ENCODE measurements at regions not wholly inside any gene's neighbourhood (a gene's known extent, or its start where the extent isn't known, plus 50 kb on each side); places are given as distances from the start of the nearest gene placed in this dataset.

DNA sequence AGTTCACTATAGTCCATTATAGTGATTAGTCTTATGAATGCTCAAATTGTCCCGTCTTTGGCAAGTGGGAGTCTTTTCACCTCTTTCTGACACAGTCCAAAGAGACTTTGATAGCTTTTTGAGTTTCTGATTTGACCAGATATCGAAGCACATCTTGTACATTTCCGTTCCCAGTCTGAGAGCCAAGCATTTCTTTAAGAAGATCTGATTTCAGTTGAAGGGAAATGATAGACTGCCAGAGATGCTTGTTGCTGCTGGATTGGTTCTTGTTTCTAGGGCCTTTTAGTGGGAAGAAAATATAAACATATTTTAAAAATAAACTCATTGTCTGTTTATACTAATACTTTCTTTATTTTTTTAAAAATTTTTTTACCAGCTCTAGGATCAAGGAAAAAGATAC, 54.1 kb upstream of the IER3 start:
- TF ChIP-seq, protein P1, sequence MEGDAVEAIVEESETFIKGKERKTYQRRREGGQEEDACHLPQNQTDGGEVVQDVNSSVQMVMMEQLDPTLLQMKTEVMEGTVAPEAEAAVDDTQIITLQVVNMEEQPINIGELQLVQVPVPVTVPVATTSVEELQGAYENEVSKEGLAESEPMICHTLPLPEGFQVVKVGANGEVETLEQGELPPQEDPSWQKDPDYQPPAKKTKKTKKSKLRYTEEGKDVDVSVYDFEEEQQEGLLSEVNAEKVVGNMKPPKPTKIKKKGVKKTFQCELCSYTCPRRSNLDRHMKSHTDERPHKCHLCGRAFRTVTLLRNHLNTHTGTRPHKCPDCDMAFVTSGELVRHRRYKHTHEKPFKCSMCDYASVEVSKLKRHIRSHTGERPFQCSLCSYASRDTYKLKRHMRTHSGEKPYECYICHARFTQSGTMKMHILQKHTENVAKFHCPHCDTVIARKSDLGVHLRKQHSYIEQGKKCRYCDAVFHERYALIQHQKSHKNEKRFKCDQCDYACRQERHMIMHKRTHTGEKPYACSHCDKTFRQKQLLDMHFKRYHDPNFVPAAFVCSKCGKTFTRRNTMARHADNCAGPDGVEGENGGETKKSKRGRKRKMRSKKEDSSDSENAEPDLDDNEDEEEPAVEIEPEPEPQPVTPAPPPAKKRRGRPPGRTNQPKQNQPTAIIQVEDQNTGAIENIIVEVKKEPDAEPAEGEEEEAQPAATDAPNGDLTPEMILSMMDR (IDR thresholded peaks at IDR 0.05), result no peak
- TF ChIP-seq EP300 (IDR thresholded peaks at IDR 0.05) (no peak), POLR2A (IDR thresholded peaks at IDR 0.05) (no peak)
